GM18520 (cell line): ENCODE measurements at regions not wholly inside any gene's neighbourhood (a gene's known extent, or its start where the extent isn't known, plus 50 kb on each side); places are given as distances from the start of the nearest gene placed in this dataset.
A peak's percentile ranks its signal among the peaks of the same experiment; 100 is the strongest.
"Not testable (repeated sequence)": the region's sequence is repeated elsewhere in the genome, so short reads cannot be mapped to it uniquely, and the experiment has no call there.

Experiments used
- ATAC-seq: cut with Tn5 transposase; IDR thresholded peaks from one replicate; pipeline ENCODE4 v1.9.1; 2021; ENCODE audit not compliant: unreplicated experiment

GRCh38 chr1:67482733-67483482 lies 52.7 kb upstream of the SERBP1 start:
- ATAC-seq = no peak

GRCh38 chr1:67484492-67484891 lies 54.3 kb upstream of the SERBP1 start:
- ATAC-seq = no peak

- ATAC-seq = no peak
Measured at GRCh38 chr1:67485046-67485811, 55.0 kb upstream of the SERBP1 start.

- no peak for ATAC-seq
Measured at GRCh38 chr1:67489643-67490042, 59.4 kb upstream of the SERBP1 start.

- ATAC-seq = no peak
Measured at GRCh38 chr1:67491280-67491679, 61.1 kb upstream of the SERBP1 start.

GRCh38 chr1:67493148-67493547 lies 62.9 kb upstream of the SERBP1 start:
- no peak for ATAC-seq

- ATAC-seq = no peak
Measured at GRCh38 chr1:67495327-67495726, 65.1 kb upstream of the SERBP1 start.

GRCh38 chr1:67496329-67496728 lies 66.1 kb upstream of the SERBP1 start:
- no peak for ATAC-seq

GRCh38 chr1:67500413-67500959 lies 70.3 kb upstream of the SERBP1 start:
- ATAC-seq = peak; percentile 100

GRCh38 chr1:67503974-67504373 lies 73.8 kb upstream of the SERBP1 start:
- ATAC-seq = no peak

- not testable (repeated sequence) for ATAC-seq
Measured at GRCh38 chr1:67513392-67514294, 83.4 kb upstream of the SERBP1 start.

GRCh38 chr1:67514300-67514699 lies 84.1 kb upstream of the SERBP1 start:
- no peak for ATAC-seq

- ATAC-seq = no peak
Measured at GRCh38 chr1:67514786-67515185, 84.6 kb upstream of the SERBP1 start.

GRCh38 chr1:67515324-67516080 lies 85.3 kb upstream of the SERBP1 start:
- ATAC-seq = no peak

- no peak for ATAC-seq
Measured at GRCh38 chr1:67517046-67517445, 86.8 kb upstream of the SERBP1 start.

- ATAC-seq = no peak
Measured at GRCh38 chr1:67522001-67522441, 91.8 kb upstream of the SERBP1 start.

- no peak for ATAC-seq
Measured at GRCh38 chr1:67522793-67523192, 92.6 kb upstream of the SERBP1 start.

GRCh38 chr1:67524143-67525052 lies 94.2 kb upstream of the SERBP1 start:
- no peak for ATAC-seq

GRCh38 chr1:67525053-67525760 lies 95.0 kb upstream of the SERBP1 start:
- ATAC-seq = no peak
